SU-DHL-6 (cell line): ENCODE measurements at regions not wholly inside any gene's neighbourhood (a gene's known extent, or its start where the extent isn't known, plus 50 kb on each side); places are given as distances from the start of the nearest gene placed in this dataset.

Experiments
- CTCF ChIP-seq: fragments of 200-600 bp; sonication (generic); IDR thresholded peaks from one replicate; pipeline ENCODE4 v1.5.1; 2017; ENCODE audit warnings: antibody characterized with exemption, mild to moderate bottlenecking, low read length, moderate library complexity; ENCODE audit not compliant: insufficient read depth, poor library complexity, severe bottlenecking
- EZH2phosphoT487 ChIP-seq: fragments of 200-600 bp; sonication (generic), shearing (Covaris generic); conservative IDR thresholded peaks from 2 replicates; pipeline ENCODE4 v1.6.1; 2018; ENCODE audit warnings: mild to moderate bottlenecking, antibody characterized with exemption, low read length, moderate library complexity, mixed read lengths

GRCh38 chr18:1463981-1464380, 559.3 kb downstream of the ADCYAP1 start:
- TF ChIP-seq CTCF (no peak), EZH2phosphoT487 (no peak)
